ENCODE measurements at regions not wholly inside any gene's neighbourhood (a gene's known extent, or its start where the extent isn't known, plus 50 kb on each side); places are given as distances from the start of the nearest gene placed in this dataset.

DNA sequence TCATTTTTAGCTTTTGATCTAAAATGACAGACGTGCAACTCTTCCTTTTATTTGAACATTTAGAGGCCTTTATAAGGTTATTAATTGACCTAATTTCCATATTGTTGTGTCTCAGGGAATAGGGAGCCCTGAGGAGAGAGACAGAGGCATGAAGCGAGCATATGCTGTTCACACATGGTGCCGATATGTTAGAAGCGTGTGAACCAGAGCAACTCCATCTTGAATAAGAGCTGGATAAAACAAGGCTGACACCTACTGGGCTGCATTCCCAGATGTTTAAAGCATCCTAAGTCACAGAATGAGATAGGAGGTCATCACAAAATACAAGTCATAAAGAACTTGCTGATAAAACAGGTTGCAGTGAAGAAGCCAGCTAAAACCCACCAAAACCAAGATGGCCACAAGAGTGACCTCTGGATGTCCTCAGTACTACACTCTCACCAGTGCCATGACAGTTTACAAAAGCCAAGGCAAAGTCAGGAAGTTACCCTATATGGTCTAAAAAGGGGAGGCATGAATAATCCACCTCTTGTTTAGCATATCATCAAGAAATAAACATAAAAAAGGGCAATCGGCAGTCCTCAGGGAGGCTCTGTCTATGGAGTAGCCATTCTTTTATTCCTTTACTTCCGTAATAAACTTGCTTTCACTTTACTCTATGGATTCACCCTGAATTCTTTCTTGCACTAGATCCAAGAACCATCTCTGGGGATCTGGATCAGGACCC lies 80.1 kb downstream of the SEC61G start:
- Histone ChIP-seq H3K9me3 (ENCODE audit: insufficient read depth, low read depth, low read length) (no peaks in the 10 kb centered on the region), H3K9ac (ENCODE audit: low read length) (no peak overlapping the region), H2AFZ (ENCODE audit: low read depth, low read length) (no peak overlapping the region), H3K79me2 (ENCODE audit: insufficient read depth, low read length) (no peaks in the 10 kb centered on the region), H3K27me3 (ENCODE audit: insufficient read depth, low read length) (no peaks in the 10 kb centered on the region), H3K4me2 (ENCODE audit: low read length) (no peak overlapping the region), H3K36me3 (ENCODE audit: insufficient read depth, low read length) (no peaks in the 10 kb centered on the region), H3K4me3 (ENCODE audit: insufficient read depth, low read depth, low read length) (no peak overlapping the region), H3K27ac (ENCODE audit: low read depth, low read length) (no peak overlapping the region), H3K4me1 (ENCODE audit: insufficient read depth, low read length) (no peaks in the 10 kb centered on the region), H4K20me1 (ENCODE audit: insufficient read depth, low read length) (no peaks in the 10 kb centered on the region)
- H3K9me3 Mint-ChIP-seq (ENCODE audit: unreplicated experiment), result no peaks in the 10 kb centered on the region
- FAIRE-seq (no peak), DNase-seq (ENCODE audit: low read depth) (no peak)
- no peak overlapping the region for H3K27ac Mint-ChIP-seq (ENCODE audit: unreplicated experiment)
- no peak for TF ChIP-seq EZH2 (IDR thresholded peaks at IDR 0.05; ENCODE audit: insufficient read depth, low read length)
- TF ChIP-seq, protein P1, sequence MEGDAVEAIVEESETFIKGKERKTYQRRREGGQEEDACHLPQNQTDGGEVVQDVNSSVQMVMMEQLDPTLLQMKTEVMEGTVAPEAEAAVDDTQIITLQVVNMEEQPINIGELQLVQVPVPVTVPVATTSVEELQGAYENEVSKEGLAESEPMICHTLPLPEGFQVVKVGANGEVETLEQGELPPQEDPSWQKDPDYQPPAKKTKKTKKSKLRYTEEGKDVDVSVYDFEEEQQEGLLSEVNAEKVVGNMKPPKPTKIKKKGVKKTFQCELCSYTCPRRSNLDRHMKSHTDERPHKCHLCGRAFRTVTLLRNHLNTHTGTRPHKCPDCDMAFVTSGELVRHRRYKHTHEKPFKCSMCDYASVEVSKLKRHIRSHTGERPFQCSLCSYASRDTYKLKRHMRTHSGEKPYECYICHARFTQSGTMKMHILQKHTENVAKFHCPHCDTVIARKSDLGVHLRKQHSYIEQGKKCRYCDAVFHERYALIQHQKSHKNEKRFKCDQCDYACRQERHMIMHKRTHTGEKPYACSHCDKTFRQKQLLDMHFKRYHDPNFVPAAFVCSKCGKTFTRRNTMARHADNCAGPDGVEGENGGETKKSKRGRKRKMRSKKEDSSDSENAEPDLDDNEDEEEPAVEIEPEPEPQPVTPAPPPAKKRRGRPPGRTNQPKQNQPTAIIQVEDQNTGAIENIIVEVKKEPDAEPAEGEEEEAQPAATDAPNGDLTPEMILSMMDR (IDR thresholded peaks at IDR 0.05; ENCODE audit: insufficient read depth, low read depth, low read length), result no peak
- no peak overlapping the region for H3K4me3 Mint-ChIP-seq (ENCODE audit: unreplicated experiment)
- peaks cover 5% of the 10 kb centered on the region for H3K27me3 Mint-ChIP-seq (ENCODE audit: low read depth, unreplicated experiment)
- H3K4me1 Mint-ChIP-seq (ENCODE audit: low read depth, unreplicated experiment), result no peaks in the 10 kb centered on the region
- no peaks in the 10 kb centered on the region for H3K36me3 Mint-ChIP-seq (ENCODE audit: low read depth, unreplicated experiment)

DNA sequence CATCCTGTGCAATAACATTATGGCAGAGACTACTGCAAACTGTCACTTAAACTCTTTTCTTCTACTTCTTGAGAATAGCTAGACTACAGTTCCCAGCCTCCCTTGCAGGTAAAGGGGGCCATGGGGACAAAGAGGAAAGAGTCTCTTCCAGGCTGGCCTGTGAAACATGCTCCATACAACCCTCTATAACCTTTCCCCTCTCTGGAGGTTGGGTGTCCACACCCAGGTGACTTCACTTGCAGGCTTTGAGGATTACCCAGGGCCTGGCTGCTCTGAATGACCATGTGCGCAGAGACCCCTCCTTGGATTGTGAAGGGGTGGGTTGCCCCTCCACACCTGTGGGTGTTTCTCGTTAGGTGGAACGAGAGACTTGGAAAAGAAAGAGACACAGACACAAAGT lies 84.1 kb downstream of the SEC61G start:
- Mint-ChIP-seq H3K4me1 (ENCODE audit: low read depth, unreplicated experiment) (no peaks in the 10 kb centered on the region), H3K36me3 (ENCODE audit: low read depth, unreplicated experiment) (no peaks in the 10 kb centered on the region), H3K4me3 (ENCODE audit: unreplicated experiment) (no peak overlapping the region), H3K27ac (ENCODE audit: unreplicated experiment) (no peak overlapping the region), H3K27me3 (ENCODE audit: low read depth, unreplicated experiment) (peaks cover 1% of the 10 kb centered on the region), H3K9me3 (ENCODE audit: unreplicated experiment) (no peaks in the 10 kb centered on the region)
- TF ChIP-seq EZH2 (IDR thresholded peaks at IDR 0.05; ENCODE audit: insufficient read depth, low read length), result no peak
- TF ChIP-seq, protein P1 (IDR thresholded peaks at IDR 0.05; ENCODE audit: insufficient read depth, low read depth, low read length), result no peak
- Histone ChIP-seq H3K27ac (ENCODE audit: low read depth, low read length) (no peak overlapping the region), H3K79me2 (ENCODE audit: insufficient read depth, low read length) (no peaks in the 10 kb centered on the region), H4K20me1 (ENCODE audit: insufficient read depth, low read length) (no peaks in the 10 kb centered on the region), H3K9ac (ENCODE audit: low read length) (no peak overlapping the region), H3K9me3 (ENCODE audit: insufficient read depth, low read depth, low read length) (no peaks in the 10 kb centered on the region), H2AFZ (ENCODE audit: low read depth, low read length) (no peak overlapping the region), H3K4me3 (ENCODE audit: insufficient read depth, low read depth, low read length) (no peak overlapping the region), H3K27me3 (ENCODE audit: insufficient read depth, low read length) (no peaks in the 10 kb centered on the region), H3K4me1 (ENCODE audit: insufficient read depth, low read length) (no peaks in the 10 kb centered on the region), H3K36me3 (ENCODE audit: insufficient read depth, low read length) (no peaks in the 10 kb centered on the region), H3K4me2 (ENCODE audit: low read length) (no peak overlapping the region)
- FAIRE-seq (no peak), DNase-seq (ENCODE audit: low read depth) (no peak)

DNA sequence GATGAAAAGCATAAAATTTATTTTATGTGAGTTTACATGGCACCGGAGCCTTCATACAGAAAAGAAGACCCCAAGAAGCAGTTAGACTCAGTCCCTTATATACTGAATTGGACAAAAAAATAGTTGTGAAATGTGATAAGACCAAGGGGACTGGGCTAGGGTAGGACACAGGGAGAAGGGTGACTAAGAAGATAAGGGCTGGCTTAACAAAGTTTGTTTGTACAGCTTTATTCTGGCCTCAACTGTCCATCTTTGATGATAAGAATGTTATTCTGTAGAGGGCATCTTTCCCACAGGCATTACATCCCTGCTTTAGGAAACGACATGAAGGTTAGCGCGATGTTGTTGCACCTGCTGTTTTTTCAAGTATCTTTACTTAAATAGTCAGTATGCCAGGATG lies 86.5 kb downstream of the SEC61G start:
- Histone ChIP-seq H3K4me2 (ENCODE audit: low read length) (no peak overlapping the region), H3K4me3 (ENCODE audit: insufficient read depth, low read depth, low read length) (no peak overlapping the region), H3K27ac (ENCODE audit: low read depth, low read length) (no peak overlapping the region), H3K79me2 (ENCODE audit: insufficient read depth, low read length) (no peaks in the 10 kb centered on the region), H3K4me1 (ENCODE audit: insufficient read depth, low read length) (no peaks in the 10 kb centered on the region), H3K27me3 (ENCODE audit: insufficient read depth, low read length) (no peaks in the 10 kb centered on the region), H3K36me3 (ENCODE audit: insufficient read depth, low read length) (no peaks in the 10 kb centered on the region), H3K9ac (ENCODE audit: low read length) (no peak overlapping the region), H4K20me1 (ENCODE audit: insufficient read depth, low read length) (no peaks in the 10 kb centered on the region), H2AFZ (ENCODE audit: low read depth, low read length) (no peak overlapping the region), H3K9me3 (ENCODE audit: insufficient read depth, low read depth, low read length) (no peaks in the 10 kb centered on the region)
- no peaks in the 10 kb centered on the region for H3K9me3 Mint-ChIP-seq (ENCODE audit: unreplicated experiment)
- DNase-seq (ENCODE audit: low read depth) (no peak), FAIRE-seq (no peak)
- H3K4me3 Mint-ChIP-seq (ENCODE audit: unreplicated experiment), result no peak overlapping the region
- H3K27me3 Mint-ChIP-seq (ENCODE audit: low read depth, unreplicated experiment), result peaks cover 1% of the 10 kb centered on the region
- no peaks in the 10 kb centered on the region for H3K36me3 Mint-ChIP-seq (ENCODE audit: low read depth, unreplicated experiment)
- H3K27ac Mint-ChIP-seq (ENCODE audit: unreplicated experiment), result no peak overlapping the region
- no peak for TF ChIP-seq EZH2 (IDR thresholded peaks at IDR 0.05; ENCODE audit: insufficient read depth, low read length)
- TF ChIP-seq, protein P1 (IDR thresholded peaks at IDR 0.05; ENCODE audit: insufficient read depth, low read depth, low read length), result no peak
- no peaks in the 10 kb centered on the region for H3K4me1 Mint-ChIP-seq (ENCODE audit: low read depth, unreplicated experiment)

Data from astrocyte (in vitro differentiated cells and primary cell).